H1 (cell line): ENCODE measurements at regions not wholly inside any gene's neighbourhood (a gene's known extent, or its start where the extent isn't known, plus 50 kb on each side); places are given as distances from the start of the nearest gene placed in this dataset.

Experiments
- CTCF ChIA-PET: fragments of 300-600 bp; sonication (Branson Sonifier 250); formaldehyde crosslinking; loops from one replicate; lab custom pipeline; 2021; ENCODE audit not compliant: partially characterized antibody; lab: Charles Lee
- POLR2A ChIA-PET: fragments of 300-600 bp; sonication (Branson Sonifier 250); formaldehyde crosslinking; loops from one replicate; lab custom pipeline; 2021; ENCODE audit warnings: inconsistent platforms; ENCODE audit not compliant: partially characterized antibody; lab: Charles Lee
- DNase-seq, 2 experiments: peaks; one replicate each; pipeline versions ENCODE4 v3.0.0 to v3.0.0-alpha.2; 2010 to 2022; ENCODE audit warnings: low spot score in 2 of 2, low read depth in 1 of 2, mixed read lengths in 1 of 2
- FAIRE-seq: peaks from 2 replicates; lab custom pipeline; 2011; peaks lifted over from hg19 to GRCh38; lab: Jason Lieb, UNC
- H2AFZ ChIP-seq: 2 replicates; pipeline ENCODE4 v1.8.1; 2012; ENCODE audit warnings: low read length, inconsistent platforms
- H2AK5ac ChIP-seq: 2 replicates; pipeline ENCODE4 v1.6.1; 2013; ENCODE audit warnings: low read depth, low read length
- H2BK120ac ChIP-seq: replicated peaks from 2 replicates; pipeline ENCODE3; 2013; ENCODE audit warnings: low read depth, low read length, inconsistent platforms
- H2BK12ac ChIP-seq: 2 replicates; pipeline ENCODE4 v1.6.1; 2013; ENCODE audit warnings: low read depth, low read length
- H2BK15ac ChIP-seq: 2 replicates; pipeline ENCODE4 v1.6.1; 2013; ENCODE audit warnings: low read length
- H2BK20ac ChIP-seq: 2 replicates; pipeline ENCODE4 v1.6.1; 2013; ENCODE audit warnings: low read length
- H2BK5ac ChIP-seq: 2 replicates; pipeline ENCODE4 v1.6.1; 2013; ENCODE audit warnings: low read depth, low read length
- H3K14ac ChIP-seq: 2 replicates; pipeline ENCODE4 v1.6.1; 2013; ENCODE audit warnings: inconsistent platforms; ENCODE audit not compliant: insufficient read length
- H3K18ac ChIP-seq: 2 replicates; pipeline ENCODE4 v1.6.1; 2013; ENCODE audit warnings: low read length; ENCODE audit errors: extremely low read depth
- H3K23ac ChIP-seq: 2 replicates; pipeline ENCODE4 v1.6.1; 2013; ENCODE audit warnings: inconsistent platforms; ENCODE audit not compliant: insufficient read length
- H3K23me2 ChIP-seq: 2 replicates; pipeline ENCODE4 v1.6.1; 2013; ENCODE audit warnings: low read depth, low read length
- H3K27ac ChIP-seq: 2 replicates; pipeline ENCODE4 v1.6.1; 2011; ENCODE audit warnings: low read depth, low read length, inconsistent platforms
- H3K27me3 ChIP-seq, 4 experiments: replicated peaks in 1 of 4; 1 replicate in 1 of 4; 2 replicates in 3 of 4; pipeline versions ENCODE4 v1.6.1 to v1.8.1; 2011 to 2013; ENCODE audit warnings: low read length in 3 of 4, mild to moderate bottlenecking in 3 of 4, inconsistent platforms in 2 of 4, mixed read lengths in 2 of 4, moderate library complexity in 1 of 4; ENCODE audit not compliant: control insufficient read depth in 3 of 4, insufficient read depth in 3 of 4; ENCODE audit errors: extremely low read depth in 1 of 4
- H3K36me3 ChIP-seq, 4 experiments: 2 replicates each; pipeline versions ENCODE4 v1.6.1 to v1.8.1; 2011 to 2013; ENCODE audit warnings: mild to moderate bottlenecking in 4 of 4, low read length in 3 of 4, moderate library complexity in 2 of 4, control low read depth in 1 of 4, inconsistent platforms in 1 of 4; ENCODE audit not compliant: insufficient read depth in 4 of 4, control insufficient read depth in 2 of 4
- H3K4ac ChIP-seq: replicated peaks from 2 replicates; pipeline ENCODE3; 2013; ENCODE audit warnings: low read length, low read depth, mixed read lengths, inconsistent platforms; ENCODE audit not compliant: insufficient read length
- H3K4me1 ChIP-seq, 4 experiments: replicated peaks in 1 of 4; 1 replicate in 1 of 4; 2 replicates in 3 of 4; pipeline versions ENCODE4 v1.6.1 to v1.8.1; 2011 to 2013; ENCODE audit warnings: low read length in 3 of 4, inconsistent platforms in 2 of 4, mixed read lengths in 1 of 4; ENCODE audit not compliant: insufficient read depth in 4 of 4, control insufficient read depth in 3 of 4
- H3K4me2 ChIP-seq, 2 experiments: 2 replicates each; pipeline versions ENCODE4 v1.6.1 to v1.8.1; 2011 to 2013; ENCODE audit warnings: low read depth in 2 of 2, low read length in 2 of 2, control low read depth in 1 of 2, inconsistent platforms in 1 of 2, mild to moderate bottlenecking in 1 of 2; ENCODE audit not compliant: insufficient read depth in 1 of 2
- H3K4me3 ChIP-seq, 4 experiments: fragments of 200-600, 300-600 bp in 1 of 4; sonication (generic), shearing (Covaris generic), sonication (Bioruptor Twin) in 1 of 4; 2 replicates each; pipeline versions ENCODE4 v1.5.1 to v1.8.1; 2011 to 2016; ENCODE audit warnings: low read length in 4 of 4, low read depth in 3 of 4, control low read depth in 2 of 4, inconsistent platforms in 2 of 4, mild to moderate bottlenecking in 2 of 4, mixed read lengths in 1 of 4, moderate library complexity in 1 of 4; ENCODE audit not compliant: insufficient read depth in 2 of 4; ENCODE audit errors: extremely low read depth in 1 of 4
- H3K56ac ChIP-seq: replicated peaks from 2 replicates; pipeline ENCODE3; 2013; ENCODE audit warnings: low read depth, mild to moderate bottlenecking, mixed read lengths, low read length, inconsistent platforms; ENCODE audit not compliant: insufficient read length
- H3K79me1 ChIP-seq: 2 replicates; pipeline ENCODE4 v1.6.1; 2013; ENCODE audit warnings: low read depth, low read length, control low read depth
- H3K79me2 ChIP-seq, 2 experiments: 2 replicates each; pipeline versions ENCODE4 v1.6.1 to v1.8.1; 2012 to 2013; ENCODE audit warnings: low read length in 2 of 2, mild to moderate bottlenecking in 2 of 2, inconsistent platforms in 1 of 2; ENCODE audit not compliant: insufficient read depth in 2 of 2, control insufficient read depth in 1 of 2
- H3K9ac ChIP-seq, 4 experiments: replicated peaks in 1 of 4; 1 replicate in 1 of 4; 2 replicates in 3 of 4; pipeline versions ENCODE4 v1.6.1 to v1.8.1; 2011 to 2013; ENCODE audit warnings: low read depth in 3 of 4, low read length in 3 of 4, control low read depth in 2 of 4, mild to moderate bottlenecking in 2 of 4, moderate library complexity in 2 of 4, inconsistent platforms in 1 of 4; ENCODE audit errors: extremely low read depth in 1 of 4
- H3K9me3 ChIP-seq, 2 experiments: 2 replicates each; pipeline versions ENCODE4 v1.6.1 to v1.8.1; 2012 to 2013; ENCODE audit warnings: mild to moderate bottlenecking in 2 of 2, moderate library complexity in 2 of 2, control low read depth in 1 of 2, inconsistent platforms in 1 of 2, low read depth in 1 of 2, low read length in 1 of 2, mixed read lengths in 1 of 2; ENCODE audit not compliant: insufficient read depth in 2 of 2
- H4K20me1 ChIP-seq, 2 experiments: replicated peaks in 1 of 2; 2 replicates each; pipeline versions ENCODE3 to v1.8.1; 2011 to 2013; ENCODE audit warnings: inconsistent platforms in 2 of 2, low read length in 2 of 2, mild to moderate bottlenecking in 1 of 2; ENCODE audit not compliant: insufficient read depth in 2 of 2, control insufficient read depth in 1 of 2
- H4K5ac ChIP-seq: 2 replicates; pipeline ENCODE4 v1.6.1; 2013; ENCODE audit warnings: low read length, low read depth, mixed read lengths, inconsistent platforms; ENCODE audit not compliant: insufficient read length
- H4K8ac ChIP-seq: 2 replicates; pipeline ENCODE4 v1.8.0; 2013; ENCODE audit warnings: mild to moderate bottlenecking, moderate library complexity, low read length, inconsistent platforms; ENCODE audit not compliant: insufficient read depth; ENCODE audit errors: extremely low read depth
- H4K91ac ChIP-seq: replicated peaks from 2 replicates; pipeline ENCODE3; 2013; ENCODE audit warnings: low read length, mixed read lengths, inconsistent platforms; ENCODE audit not compliant: insufficient read length
- ASH2L ChIP-seq: fragments of 200-600, 300-600 bp; sonication (generic); IDR thresholded peaks from one replicate; pipeline ENCODE4 v1.7.1; 2017; ENCODE audit warnings: low read length
- E2F6 ChIP-seq: IDR thresholded peaks from 2 replicates; pipeline ENCODE4 v1.6.1; 2012; ENCODE audit warnings: inconsistent platforms
- EGR1 ChIP-seq: IDR thresholded peaks from 2 replicates; pipeline ENCODE4 v1.6.1; 2011; ENCODE audit warnings: low read depth, low read length, borderline replicate concordance
- POU5F1 ChIP-seq: IDR thresholded peaks from 2 replicates; pipeline ENCODE4 v1.6.1; 2011; ENCODE audit warnings: low read depth, mild to moderate bottlenecking, low read length, moderate library complexity
- RNF2 ChIP-seq: fragments of 200-900, 300-1000 bp; sonication (generic); IDR thresholded peaks from 2 replicates; pipeline ENCODE4 v1.7.1; 2016; ENCODE audit warnings: borderline replicate concordance, low read depth, mild to moderate bottlenecking, antibody characterized with exemption, low read length; ENCODE audit not compliant: poor library complexity, severe bottlenecking; ENCODE audit errors: missing control alignments
- SAP30 ChIP-seq: fragments of 300-600 bp; sonication (generic); IDR thresholded peaks from 2 replicates; pipeline ENCODE4 v1.7.1; 2012; ENCODE audit warnings: low read length, moderate library complexity, mild to moderate bottlenecking, inconsistent platforms; ENCODE audit not compliant: insufficient read depth, insufficient replicate concordance
- SIN3A ChIP-seq, 2 experiments: IDR thresholded peaks in 1 of 2; conservative IDR thresholded peaks in 1 of 2; 2 replicates each; pipeline ENCODE4 v1.6.1; 2011 to 2012; ENCODE audit warnings: low read length in 2 of 2, improper control_type of control experiment in 1 of 2, low read depth in 1 of 2, mild to moderate bottlenecking in 1 of 2
- SIRT6 ChIP-seq: IDR thresholded peaks from one replicate; pipeline ENCODE4 v1.7.1; 2012; ENCODE audit warnings: low read length, inconsistent platforms
- SRF ChIP-seq: IDR thresholded peaks from 2 replicates; pipeline ENCODE4 v1.6.1; 2011; ENCODE audit warnings: mild to moderate bottlenecking, low read depth, low read length, moderate library complexity

- FAIRE-seq (no peak), DNase-seq (no peak)
- Histone ChIP-seq H2BK5ac (no peak overlapping the region), H3K36me3 (no peaks in the 10 kb centered on the region), H3K79me2 (no peaks in the 10 kb centered on the region), H3K4ac (no peak overlapping the region), H3K23ac (no peak overlapping the region), H3K9me3 (no peaks in the 10 kb centered on the region), H3K23me2 (no peaks in the 10 kb centered on the region), H4K91ac (no peak overlapping the region), H3K18ac (no peak overlapping the region), H3K4me2 (no peak overlapping the region), H4K20me1 (no peaks in the 10 kb centered on the region), H3K27ac (no peak overlapping the region), H2BK12ac (no peak overlapping the region), H3K9ac (no peak overlapping the region), H2BK120ac (no peak overlapping the region), H2BK20ac (no peak overlapping the region), H3K14ac (no peak overlapping the region), H3K4me1 (peaks cover 0 to 2% (median 0%) of the 10 kb centered on the region in 4 experiments; a peak in 1 of 7 replicates), H3K79me1 (no peaks in the 10 kb centered on the region), H3K56ac (no peak overlapping the region), H3K27me3 (no peaks in the 10 kb centered on the region), H4K5ac (no peak overlapping the region), H2BK15ac (no peak overlapping the region), H4K8ac (no peak overlapping the region), H2AK5ac (no peak overlapping the region), H2AFZ (no peak overlapping the region), H3K4me3 (no peak overlapping the region)
- POLR2A ChIA-PET: no interaction called here
- TF ChIP-seq SIN3A (conservative IDR thresholded peaks at IDR 0.05 in 1 of 2, IDR thresholded peaks at IDR 0.05 in 1 of 2; ENCODE audit: low read depth in 1 of 2, low read length in 2 of 2): no peak
- no peak for TF ChIP-seq EGR1
- TF ChIP-seq RNF2: no peak
- no peak for TF ChIP-seq SRF
- no peak for TF ChIP-seq E2F6
- no peak for TF ChIP-seq POU5F1
- no peak for TF ChIP-seq SAP30
- no peak for TF ChIP-seq SIRT6
- TF ChIP-seq ASH2L: no peak
- CTCF ChIA-PET: no interaction called here
Measured at GRCh38 chr5:118551031-118551430, 437.3 kb downstream of the DTWD2 start.
